DMS53 treated with DMSO at 0.1 percent for 48 hours (cell line): ENCODE measurements at regions not wholly inside any gene's neighbourhood (a gene's known extent, or its start where the extent isn't known, plus 50 kb on each side); places are given as distances from the start of the nearest gene placed in this dataset.
"Not testable (repeated sequence)": the region's sequence is repeated elsewhere in the genome, so short reads cannot be mapped to it uniquely, and the experiment has no call there.

Experiments
- DNase-seq: peaks from one replicate; lab custom pipeline; 2025; ENCODE audit not compliant: unreplicated experiment; lab: John Stamatoyannopoulos, UW

- not testable (repeated sequence) for DNase-seq
Observed at GRCh38 chr7:3159926-3160325, 116.3 kb upstream of the CARD11 start.

DNA sequence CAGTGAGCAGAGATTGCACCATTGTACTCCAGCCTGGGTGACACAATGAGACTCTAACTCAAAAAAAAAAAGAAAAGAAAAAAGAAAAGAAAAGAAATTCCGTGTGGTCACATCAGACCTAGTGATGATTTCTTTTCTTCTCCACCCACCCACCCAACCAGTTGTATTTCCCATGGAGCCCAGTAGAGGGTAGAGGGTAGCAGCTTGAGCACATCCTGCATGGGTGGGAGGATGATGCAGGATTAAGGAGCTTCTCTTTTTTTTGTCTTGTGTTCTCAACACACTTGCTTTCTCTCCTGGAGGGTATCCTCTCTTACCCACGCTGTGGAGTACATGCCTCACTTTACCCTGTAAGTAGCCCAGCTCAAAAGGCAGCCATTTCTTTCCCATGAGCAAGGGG, 118.6 kb upstream of the CARD11 start:
- DNase-seq = no peak

DNA sequence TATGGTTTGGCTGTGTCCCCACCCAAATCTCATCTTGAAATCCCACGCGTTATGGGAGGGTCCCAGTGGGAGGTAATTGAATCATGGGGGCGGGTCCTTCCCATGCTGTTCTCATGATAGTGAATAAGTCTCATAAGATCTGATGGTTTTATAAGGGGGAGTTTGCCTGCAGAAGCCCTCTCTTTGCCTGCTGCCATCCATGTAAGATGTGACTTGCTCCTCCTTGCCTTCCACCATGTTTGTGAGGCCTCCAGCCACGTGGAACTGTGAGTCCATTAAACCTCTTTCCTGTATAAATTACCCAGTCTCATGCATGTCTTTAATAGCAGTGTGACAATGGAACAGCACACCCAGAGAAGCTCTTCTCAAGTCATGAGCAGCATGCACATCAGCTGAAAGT, 119.1 kb upstream of the CARD11 start:
- not testable (repeated sequence) for DNase-seq

GRCh38 chr7:3164380-3164792, 120.7 kb upstream of the CARD11 start:
- no peak for DNase-seq

DNA sequence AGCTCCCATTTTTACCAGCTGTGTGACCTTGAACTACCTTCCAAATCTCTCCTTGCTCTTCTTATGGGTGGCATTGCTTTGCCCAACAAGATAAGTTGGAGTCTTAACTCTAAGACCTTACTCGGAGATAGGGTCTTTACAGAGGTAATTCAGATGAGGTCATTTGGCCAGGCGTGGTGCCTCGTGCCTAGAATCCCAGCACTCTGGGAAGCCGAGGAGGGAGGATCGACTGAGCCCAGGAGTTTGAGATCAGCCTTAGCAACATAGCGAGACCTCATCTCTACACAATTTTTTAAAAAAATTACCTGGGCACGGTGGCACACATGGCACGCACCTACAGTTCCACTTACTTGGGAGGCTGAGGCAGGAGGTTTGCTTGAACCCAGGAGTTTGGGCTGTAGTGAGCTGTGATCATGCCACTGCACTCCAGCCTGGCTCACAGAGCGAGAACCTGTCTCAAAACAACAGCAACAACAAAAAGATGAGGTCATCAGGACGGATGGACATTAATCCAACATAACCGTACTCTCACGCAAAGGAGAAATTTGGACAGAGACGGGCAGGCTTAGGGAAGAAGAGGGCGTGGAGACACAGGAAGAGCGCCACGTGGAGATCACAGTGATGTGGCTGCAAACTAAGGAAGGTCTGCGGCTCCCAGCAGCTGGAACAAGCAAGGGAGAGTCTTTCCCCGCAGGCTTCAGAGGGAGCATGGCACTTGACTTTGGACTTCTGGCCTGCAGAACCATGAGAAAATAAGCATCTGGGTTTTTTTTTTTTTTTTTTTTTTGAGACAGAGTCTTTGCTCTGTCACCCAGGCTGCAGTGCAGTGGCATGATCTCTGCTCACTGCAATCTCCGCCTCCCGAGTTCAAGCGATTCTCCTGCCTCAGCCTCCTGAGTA, 122.3 kb upstream of the CARD11 start:
- no peak for DNase-seq

DNA sequence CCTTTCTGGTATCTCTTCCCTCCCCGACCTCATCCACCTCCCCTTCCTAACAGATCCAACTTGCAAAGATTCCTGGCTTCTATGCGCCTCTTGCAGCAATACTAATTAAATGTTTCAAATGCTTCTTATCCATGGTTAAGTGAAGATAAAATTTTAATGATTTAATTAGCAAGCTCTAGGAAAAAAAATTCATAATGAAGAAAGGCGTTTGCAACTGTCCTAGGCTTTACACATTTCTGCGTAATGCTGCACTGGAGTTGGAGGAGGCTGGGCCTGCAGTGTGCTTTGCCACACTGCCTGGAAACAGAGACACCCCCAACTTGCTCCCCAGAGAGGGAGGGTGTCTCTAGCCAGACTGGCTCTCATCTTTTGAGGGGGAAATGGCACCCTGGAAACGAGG, 123.9 kb upstream of the CARD11 start:
- DNase-seq = no peak

DNA sequence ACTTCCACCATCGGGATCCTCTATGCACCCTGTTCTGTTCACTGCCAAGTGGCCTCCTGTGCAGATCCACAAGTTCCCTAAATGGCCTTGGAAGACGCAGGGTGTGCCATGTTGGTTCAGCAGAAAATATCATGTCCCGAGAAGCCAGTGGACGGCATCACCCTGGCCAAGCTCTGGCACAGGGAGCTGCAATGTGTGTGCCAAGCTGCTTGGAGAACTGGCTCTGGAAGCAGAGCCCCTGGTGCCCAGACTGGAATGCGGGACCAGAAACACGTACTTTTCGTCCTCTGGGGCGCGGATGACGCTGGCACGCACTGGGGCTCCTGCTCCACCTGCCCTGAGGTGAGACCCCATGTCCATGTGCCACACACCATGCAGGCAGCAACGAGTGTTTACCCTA, 124.7 kb upstream of the CARD11 start:
- no peak for DNase-seq

DNA sequence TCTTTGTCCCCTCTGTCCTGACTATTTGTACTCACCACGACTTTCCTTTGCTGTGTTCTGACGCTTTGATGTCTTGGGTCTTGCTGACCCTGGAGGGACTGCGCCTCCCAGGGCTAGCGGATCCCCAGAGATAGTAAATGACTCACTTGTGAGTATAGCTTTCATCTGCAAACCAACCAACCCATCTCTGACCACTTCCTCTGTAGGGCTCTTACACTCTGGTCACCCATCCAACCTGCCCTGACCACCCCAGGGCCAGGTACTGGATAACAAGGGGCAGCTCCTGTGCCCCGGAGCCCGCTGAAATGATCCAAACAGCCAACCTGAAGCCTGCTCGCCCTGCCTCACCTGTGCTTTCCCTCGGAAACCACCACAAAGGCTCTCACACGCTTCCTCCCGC, 125.2 kb upstream of the CARD11 start:
- no peak for DNase-seq

GRCh38 chr7:3172768-3173280, 128.2 kb upstream of the SDK1 start:
- no peak for DNase-seq

GRCh38 chr7:3174515-3175284, 126.4 kb upstream of the SDK1 start:
- DNase-seq = no peak

- no peak for DNase-seq
Observed at GRCh38 chr7:3175285-3175902, 125.7 kb upstream of the SDK1 start.

- DNase-seq = no peak
Observed at GRCh38 chr7:3176112-3177000, 124.7 kb upstream of the SDK1 start.

DNA sequence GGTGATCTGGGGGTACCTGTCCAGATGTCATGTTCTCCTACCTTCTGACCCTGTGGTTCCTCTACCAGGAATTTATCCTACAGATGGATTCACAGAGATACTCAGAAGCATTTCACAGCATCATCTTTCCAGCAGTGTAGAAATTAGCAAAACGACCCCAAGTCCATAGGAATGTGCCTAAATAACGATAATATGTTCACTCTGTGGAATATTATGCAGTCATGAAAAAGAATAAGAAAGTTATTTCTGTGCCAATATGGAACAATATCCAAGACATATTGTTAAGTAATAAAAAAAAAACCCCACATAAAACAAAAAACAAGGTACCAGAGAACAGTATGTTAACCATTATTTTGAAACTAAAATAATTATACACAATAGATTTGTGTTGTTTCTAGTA, 123.8 kb upstream of the SDK1 start:
- DNase-seq = no peak

GRCh38 chr7:3179456-3179855, 121.6 kb upstream of the SDK1 start:
- DNase-seq = no peak

DNA sequence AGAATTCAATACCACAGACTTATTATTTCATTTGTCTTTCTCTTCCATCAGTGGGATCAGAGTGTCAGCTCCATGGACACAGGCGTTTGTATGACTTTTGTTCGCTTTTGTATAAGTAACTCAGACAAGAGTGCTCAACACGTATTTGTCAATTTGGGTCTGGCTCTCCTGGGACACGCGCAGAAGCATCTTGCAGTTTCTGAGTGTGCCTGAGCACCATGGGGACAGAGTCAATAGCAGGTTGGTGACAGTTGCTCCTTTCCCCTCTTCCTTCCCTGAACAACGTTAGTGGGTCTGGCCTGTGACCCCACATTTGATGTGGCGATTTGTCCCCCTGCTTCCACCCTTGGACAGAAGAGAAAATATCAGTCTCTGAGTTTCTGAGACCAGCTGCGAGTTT, 120.4 kb upstream of the SDK1 start:
- DNase-seq = no peak

- not testable (repeated sequence) for DNase-seq
Observed at GRCh38 chr7:3182055-3182454, 119.0 kb upstream of the SDK1 start.

DNA sequence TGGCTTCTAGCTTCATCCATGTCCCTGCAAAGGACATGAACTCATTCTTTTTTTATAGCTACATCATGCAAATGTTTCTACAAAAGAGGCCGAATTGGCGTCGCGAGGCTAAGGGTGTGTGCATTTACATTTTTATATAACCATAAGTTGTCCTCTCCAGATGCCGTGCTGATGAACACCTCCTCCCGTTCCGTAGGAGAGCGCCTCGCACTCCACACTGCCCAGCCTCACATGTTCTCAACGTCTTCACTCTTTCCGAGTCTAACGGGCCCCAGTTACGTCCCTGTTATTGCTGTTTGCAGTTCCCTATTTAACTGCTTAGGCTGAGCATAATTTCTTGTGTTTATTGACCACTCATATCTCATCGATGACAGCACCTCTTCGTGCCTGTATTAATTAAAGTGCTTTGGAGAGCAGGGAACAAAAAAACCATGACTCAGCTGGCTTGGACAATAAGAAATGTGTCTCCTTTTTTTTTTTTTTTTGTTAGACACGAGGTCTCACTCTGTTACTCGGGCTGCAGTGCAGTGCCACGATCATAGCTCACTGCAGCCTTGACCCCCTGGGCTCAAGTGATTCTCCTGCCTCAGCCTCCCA, 113.5 kb upstream of the SDK1 start:
- no peak for DNase-seq

DNA sequence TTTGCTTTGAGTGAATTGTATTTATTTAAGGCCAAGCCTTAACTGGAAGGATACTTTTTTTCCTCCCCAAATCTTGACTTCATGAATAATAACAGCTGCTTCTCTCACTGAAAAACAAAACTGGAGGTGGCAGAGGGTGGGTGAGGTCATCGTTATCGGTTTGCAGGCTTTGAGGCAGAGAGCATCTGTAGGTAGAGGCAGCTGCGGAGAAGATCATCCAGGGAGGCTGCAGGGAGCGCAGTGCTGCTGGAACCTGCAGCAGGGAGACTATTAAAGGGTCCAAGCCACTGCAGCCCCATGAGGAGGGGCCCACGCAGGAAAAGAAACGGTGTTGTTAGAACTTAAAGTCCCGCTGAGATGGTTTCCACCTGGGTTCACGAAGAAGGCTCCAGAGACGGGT, 112.1 kb upstream of the SDK1 start:
- no peak for DNase-seq

GRCh38 chr7:3191548-3191947, 109.5 kb upstream of the SDK1 start:
- DNase-seq = no peak

GRCh38 chr7:3192669-3193068, 108.4 kb upstream of the SDK1 start:
- no peak for DNase-seq
